ENCODE measurements at regions not wholly inside any gene's neighbourhood (a gene's known extent, or its start where the extent isn't known, plus 50 kb on each side); places are given as distances from the start of the nearest gene placed in this dataset.

DNA sequence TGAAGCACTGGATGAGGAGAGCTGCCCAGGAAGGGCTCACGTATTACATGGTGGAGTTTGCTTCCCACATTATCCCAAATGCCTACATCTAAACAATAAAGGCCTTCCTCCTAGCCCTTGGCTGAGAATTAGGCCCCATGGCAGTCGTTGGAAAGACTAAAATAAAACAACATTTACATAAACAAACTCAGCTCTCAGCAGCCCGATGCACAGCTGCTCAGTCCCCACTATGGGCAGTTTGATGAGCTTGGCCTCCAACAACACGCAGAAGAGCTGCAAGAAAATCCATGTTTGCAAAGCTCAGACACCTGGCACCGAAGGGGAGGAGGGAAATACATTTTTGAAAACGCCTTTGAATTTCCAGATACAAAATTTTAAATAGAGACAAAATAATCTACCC lies 352.4 kb downstream of the EIPR1 start:
- Histone ChIP-seq H3K4me1 (ENCODE audit: control insufficient read depth, extremely low read depth, insufficient read depth, low read length) (no peaks in the 10 kb centered on the region), H3K27me3 (ENCODE audit: control insufficient read depth, insufficient read depth, low read length) (no peaks in the 10 kb centered on the region), H4K20me1 (ENCODE audit: control insufficient read depth, extremely low read depth, insufficient read depth, low read length) (no peaks in the 10 kb centered on the region), H2AFZ (ENCODE audit: low read length) (no peak overlapping the region), H3K9me3 (ENCODE audit: control insufficient read depth, insufficient read depth, low read depth, low read length) (no peaks in the 10 kb centered on the region), H3K36me3 (ENCODE audit: control insufficient read depth, insufficient read depth, low read length) (no peaks in the 10 kb centered on the region), H3K4me2 (ENCODE audit: extremely low read depth, insufficient read depth, low read length) (no peak overlapping the region), H3K4me3 (replicated peaks in 1 of 4; ENCODE audit: control extremely low read depth in 1 of 4, insufficient read depth in 1 of 4, low read depth in 3 of 4, low read length in 4 of 4) (no peak overlapping the region), H3K9ac (ENCODE audit: insufficient read depth, low read length) (no peak overlapping the region), H3K79me2 (ENCODE audit: control insufficient read depth, insufficient read depth, low read length) (no peaks in the 10 kb centered on the region), H3K27ac (ENCODE audit: insufficient read depth, low read length) (no peak overlapping the region)
- TF ChIP-seq, protein P1, sequence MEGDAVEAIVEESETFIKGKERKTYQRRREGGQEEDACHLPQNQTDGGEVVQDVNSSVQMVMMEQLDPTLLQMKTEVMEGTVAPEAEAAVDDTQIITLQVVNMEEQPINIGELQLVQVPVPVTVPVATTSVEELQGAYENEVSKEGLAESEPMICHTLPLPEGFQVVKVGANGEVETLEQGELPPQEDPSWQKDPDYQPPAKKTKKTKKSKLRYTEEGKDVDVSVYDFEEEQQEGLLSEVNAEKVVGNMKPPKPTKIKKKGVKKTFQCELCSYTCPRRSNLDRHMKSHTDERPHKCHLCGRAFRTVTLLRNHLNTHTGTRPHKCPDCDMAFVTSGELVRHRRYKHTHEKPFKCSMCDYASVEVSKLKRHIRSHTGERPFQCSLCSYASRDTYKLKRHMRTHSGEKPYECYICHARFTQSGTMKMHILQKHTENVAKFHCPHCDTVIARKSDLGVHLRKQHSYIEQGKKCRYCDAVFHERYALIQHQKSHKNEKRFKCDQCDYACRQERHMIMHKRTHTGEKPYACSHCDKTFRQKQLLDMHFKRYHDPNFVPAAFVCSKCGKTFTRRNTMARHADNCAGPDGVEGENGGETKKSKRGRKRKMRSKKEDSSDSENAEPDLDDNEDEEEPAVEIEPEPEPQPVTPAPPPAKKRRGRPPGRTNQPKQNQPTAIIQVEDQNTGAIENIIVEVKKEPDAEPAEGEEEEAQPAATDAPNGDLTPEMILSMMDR (conservative IDR thresholded peaks at IDR 0.05 in 1 of 2, IDR thresholded peaks at IDR 0.05 in 1 of 2; ENCODE audit: low read depth in 1 of 2, low read length in 2 of 2), result no peak
- no peak for TF ChIP-seq EZH2 (IDR thresholded peaks at IDR 0.05; ENCODE audit: low read length, missing control alignments)
- DNase-seq (ENCODE audit: low read depth in 2 of 2), result no peak

- Histone ChIP-seq H3K27me3 (ENCODE audit: control insufficient read depth, insufficient read depth, low read length) (no peaks in the 10 kb centered on the region), H3K4me3 (replicated peaks in 1 of 4; ENCODE audit: control extremely low read depth in 1 of 4, insufficient read depth in 1 of 4, low read depth in 3 of 4, low read length in 4 of 4) (no peak overlapping the region), H3K4me2 (ENCODE audit: extremely low read depth, insufficient read depth, low read length) (no peak overlapping the region), H3K9ac (ENCODE audit: insufficient read depth, low read length) (no peak overlapping the region), H3K9me3 (ENCODE audit: control insufficient read depth, insufficient read depth, low read depth, low read length) (no peaks in the 10 kb centered on the region), H3K36me3 (ENCODE audit: control insufficient read depth, insufficient read depth, low read length) (no peaks in the 10 kb centered on the region), H3K27ac (ENCODE audit: insufficient read depth, low read length) (no peak overlapping the region), H3K79me2 (ENCODE audit: control insufficient read depth, insufficient read depth, low read length) (no peaks in the 10 kb centered on the region), H4K20me1 (ENCODE audit: control insufficient read depth, extremely low read depth, insufficient read depth, low read length) (no peaks in the 10 kb centered on the region), H2AFZ (ENCODE audit: low read length) (no peak overlapping the region), H3K4me1 (ENCODE audit: control insufficient read depth, extremely low read depth, insufficient read depth, low read length) (no peaks in the 10 kb centered on the region)
- DNase-seq (ENCODE audit: low read depth in 2 of 2), result no peak
- TF ChIP-seq, protein P1 (conservative IDR thresholded peaks at IDR 0.05 in 1 of 2, IDR thresholded peaks at IDR 0.05 in 1 of 2; ENCODE audit: low read depth in 1 of 2, low read length in 2 of 2), result no peak
- TF ChIP-seq EZH2 (IDR thresholded peaks at IDR 0.05; ENCODE audit: low read length, missing control alignments), result no peak
These were observed 353.1 kb downstream of the EIPR1 start for GRCh38 chr2:3024401-3024935.

GRCh38 chr2:3023531-3023930 lies 354.1 kb downstream of the EIPR1 start:
- H3K27me3 ChIP-seq (ENCODE audit: control insufficient read depth, insufficient read depth, low read length), result no peaks in the 10 kb centered on the region
- no peaks in the 10 kb centered on the region for H3K9me3 ChIP-seq (ENCODE audit: control insufficient read depth, insufficient read depth, low read depth, low read length)
- no peaks in the 10 kb centered on the region for H3K4me1 ChIP-seq (ENCODE audit: control insufficient read depth, extremely low read depth, insufficient read depth, low read length)
- H3K79me2 ChIP-seq (ENCODE audit: control insufficient read depth, insufficient read depth, low read length), result no peaks in the 10 kb centered on the region
- no peaks in the 10 kb centered on the region for H4K20me1 ChIP-seq (ENCODE audit: control insufficient read depth, extremely low read depth, insufficient read depth, low read length)
- no peak overlapping the region for H3K4me3 ChIP-seq (replicated peaks in 1 of 4; ENCODE audit: control extremely low read depth in 1 of 4, insufficient read depth in 1 of 4, low read depth in 3 of 4, low read length in 4 of 4)
- no peak overlapping the region for H3K27ac ChIP-seq (ENCODE audit: insufficient read depth, low read length)
- no peak for DNase-seq (ENCODE audit: low read depth in 2 of 2)
- no peaks in the 10 kb centered on the region for H3K36me3 ChIP-seq (ENCODE audit: control insufficient read depth, insufficient read depth, low read length)
- no peak overlapping the region for H2AFZ ChIP-seq (ENCODE audit: low read length)
- no peak overlapping the region for H3K9ac ChIP-seq (ENCODE audit: insufficient read depth, low read length)
- TF ChIP-seq EZH2 (IDR thresholded peaks at IDR 0.05; ENCODE audit: low read length, missing control alignments), result no peak
- TF ChIP-seq, protein P1 (conservative IDR thresholded peaks at IDR 0.05 in 1 of 2, IDR thresholded peaks at IDR 0.05 in 1 of 2; ENCODE audit: low read depth in 1 of 2, low read length in 2 of 2), result no peak
- no peak overlapping the region for H3K4me2 ChIP-seq (ENCODE audit: extremely low read depth, insufficient read depth, low read length)

Measured in fibroblast of lung (primary cell).